ENCODE measurements at regions not wholly inside any gene's neighbourhood (a gene's known extent, or its start where the extent isn't known, plus 50 kb on each side); places are given as distances from the start of the nearest gene placed in this dataset.

DNA sequence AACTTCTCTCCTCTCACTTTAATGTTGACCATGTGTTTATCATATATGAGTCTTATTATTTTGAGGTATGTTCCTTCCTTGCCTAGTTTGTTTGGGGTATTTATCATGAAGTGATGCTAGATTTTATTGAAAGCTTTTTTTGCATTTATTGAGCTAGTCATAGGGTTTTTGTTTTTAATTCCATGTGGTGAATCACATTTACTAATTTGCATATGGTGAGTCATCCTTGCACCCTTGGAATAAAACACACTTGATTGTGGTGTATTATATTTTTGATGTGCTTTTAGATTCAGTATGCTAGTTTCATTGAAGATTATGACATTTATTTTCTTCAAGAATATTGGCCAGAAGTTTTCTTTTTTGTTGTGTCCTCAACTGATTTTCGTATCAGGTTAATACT lies 464.6 kb downstream of the PCDH18 start (continued):
- TF ChIP-seq, protein P1, sequence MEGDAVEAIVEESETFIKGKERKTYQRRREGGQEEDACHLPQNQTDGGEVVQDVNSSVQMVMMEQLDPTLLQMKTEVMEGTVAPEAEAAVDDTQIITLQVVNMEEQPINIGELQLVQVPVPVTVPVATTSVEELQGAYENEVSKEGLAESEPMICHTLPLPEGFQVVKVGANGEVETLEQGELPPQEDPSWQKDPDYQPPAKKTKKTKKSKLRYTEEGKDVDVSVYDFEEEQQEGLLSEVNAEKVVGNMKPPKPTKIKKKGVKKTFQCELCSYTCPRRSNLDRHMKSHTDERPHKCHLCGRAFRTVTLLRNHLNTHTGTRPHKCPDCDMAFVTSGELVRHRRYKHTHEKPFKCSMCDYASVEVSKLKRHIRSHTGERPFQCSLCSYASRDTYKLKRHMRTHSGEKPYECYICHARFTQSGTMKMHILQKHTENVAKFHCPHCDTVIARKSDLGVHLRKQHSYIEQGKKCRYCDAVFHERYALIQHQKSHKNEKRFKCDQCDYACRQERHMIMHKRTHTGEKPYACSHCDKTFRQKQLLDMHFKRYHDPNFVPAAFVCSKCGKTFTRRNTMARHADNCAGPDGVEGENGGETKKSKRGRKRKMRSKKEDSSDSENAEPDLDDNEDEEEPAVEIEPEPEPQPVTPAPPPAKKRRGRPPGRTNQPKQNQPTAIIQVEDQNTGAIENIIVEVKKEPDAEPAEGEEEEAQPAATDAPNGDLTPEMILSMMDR (IDR thresholded peaks at IDR 0.05 in 2 of 3, conservative IDR thresholded peaks at IDR 0.05 in 1 of 3; ENCODE audit: borderline replicate concordance in 1 of 3, insufficient read depth in 1 of 3, low read depth in 2 of 3, low read length in 2 of 3): no peak
- TF ChIP-seq POLR2AphosphoS5 (IDR thresholded peaks at IDR 0.05; ENCODE audit: low read depth, low read length): no peak

DNA sequence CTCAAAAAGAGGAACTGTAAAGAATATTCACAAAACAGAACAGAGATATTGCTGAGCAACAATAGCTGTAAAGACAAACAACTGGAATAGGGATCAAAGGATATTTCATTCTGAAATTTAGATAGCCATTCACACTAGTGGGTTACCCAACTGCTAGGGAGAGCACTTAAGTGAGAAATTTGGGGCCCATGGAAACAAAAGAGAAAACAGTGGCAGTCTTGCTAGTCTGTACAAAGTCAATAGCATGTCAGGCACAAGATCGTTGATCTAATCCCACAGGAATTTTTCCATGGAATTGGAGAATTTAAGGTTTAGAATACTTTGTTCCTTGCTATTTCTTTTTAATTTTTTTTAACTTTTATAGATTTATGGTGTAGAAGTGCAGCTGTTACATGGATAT lies 467.0 kb downstream of the PCDH18 start:
- ATAC-seq (no peak), DNase-seq (ENCODE audit: low read depth, low spot score) (no peak)
- Histone ChIP-seq H3K36me3 (ENCODE audit: control insufficient read depth in 1 of 2, insufficient read depth in 2 of 2, low read length in 2 of 2) (no peaks in the 10 kb centered on the region), H3K4me1 (ENCODE audit: control insufficient read depth in 1 of 2, insufficient read depth in 2 of 2, low read length in 2 of 2) (no peaks in the 10 kb centered on the region), H3K79me2 (ENCODE audit: insufficient read depth, low read length) (no peaks in the 10 kb centered on the region), H3K27me3 (ENCODE audit: insufficient read depth, low read length) (no peaks in the 10 kb centered on the region), H4K20me1 (ENCODE audit: insufficient read depth) (no peaks in the 10 kb centered on the region), H3K9me3 (ENCODE audit: control insufficient read depth in 1 of 2, insufficient read depth in 1 of 2, low read depth in 1 of 2, low read length in 2 of 2) (no peaks in the 10 kb centered on the region), H3K4me3 (replicated peaks in 1 of 2; ENCODE audit: low read depth in 1 of 2, low read length in 2 of 2) (no peak overlapping the region), H3K9ac (ENCODE audit: low read length) (no peak overlapping the region), H3K9me2 (ENCODE audit: insufficient read depth) (0 out of 2 replicates have a peak, but pooled peaks cover 3% of the 10 kb centered on the region), H2AFZ (ENCODE audit: low read depth, low read length, poor library complexity, severe bottlenecking) (no peak overlapping the region), H3K4me2 (ENCODE audit: low read length) (no peak overlapping the region), H3K27ac (ENCODE audit: low read depth, low read length) (no peak overlapping the region)
- BruUV-seq (replicated peaks): no TSS peak
- TF ChIP-seq, protein P2, sequence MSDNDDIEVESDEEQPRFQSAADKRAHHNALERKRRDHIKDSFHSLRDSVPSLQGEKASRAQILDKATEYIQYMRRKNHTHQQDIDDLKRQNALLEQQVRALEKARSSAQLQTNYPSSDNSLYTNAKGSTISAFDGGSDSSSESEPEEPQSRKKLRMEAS (IDR thresholded peaks at IDR 0.05): no peak
- TF ChIP-seq, protein P3, sequence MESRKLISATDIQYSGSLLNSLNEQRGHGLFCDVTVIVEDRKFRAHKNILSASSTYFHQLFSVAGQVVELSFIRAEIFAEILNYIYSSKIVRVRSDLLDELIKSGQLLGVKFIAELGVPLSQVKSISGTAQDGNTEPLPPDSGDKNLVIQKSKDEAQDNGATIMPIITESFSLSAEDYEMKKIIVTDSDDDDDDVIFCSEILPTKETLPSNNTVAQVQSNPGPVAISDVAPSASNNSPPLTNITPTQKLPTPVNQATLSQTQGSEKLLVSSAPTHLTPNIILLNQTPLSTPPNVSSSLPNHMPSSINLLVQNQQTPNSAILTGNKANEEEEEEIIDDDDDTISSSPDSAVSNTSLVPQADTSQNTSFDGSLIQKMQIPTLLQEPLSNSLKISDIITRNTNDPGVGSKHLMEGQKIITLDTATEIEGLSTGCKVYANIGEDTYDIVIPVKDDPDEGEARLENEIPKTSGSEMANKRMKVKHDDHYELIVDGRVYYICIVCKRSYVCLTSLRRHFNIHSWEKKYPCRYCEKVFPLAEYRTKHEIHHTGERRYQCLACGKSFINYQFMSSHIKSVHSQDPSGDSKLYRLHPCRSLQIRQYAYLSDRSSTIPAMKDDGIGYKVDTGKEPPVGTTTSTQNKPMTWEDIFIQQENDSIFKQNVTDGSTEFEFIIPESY (IDR thresholded peaks at IDR 0.05; ENCODE audit: extremely low read depth, insufficient replicate concordance, low read length): no peak
- TF ChIP-seq TCF7L2 (IDR thresholded peaks at IDR 0.05; ENCODE audit: borderline replicate concordance, extremely low read depth, insufficient read depth, insufficient read length) (no peak), FOSL1 (IDR thresholded peaks at IDR 0.05; ENCODE audit: low read depth) (no peak), JUND (IDR thresholded peaks at IDR 0.05) (no peak), SP1 (IDR thresholded peaks at IDR 0.05; ENCODE audit: low read depth) (no peak), EZH2 (IDR thresholded peaks at IDR 0.05) (no peak), EZH2phosphoT487 (IDR thresholded peaks at IDR 0.05; ENCODE audit: borderline replicate concordance) (no peak)
- ChIA-PET POLR2A (no interaction called here), RAD21 (ENCODE audit: low non-redundant PET in 1 of 2, low total read pairs in 2 of 2, uncharacterized antibody in 2 of 2, unreplicated experiment in 2 of 2) (no interaction called here), CTCF (no interaction called here)
- intact Hi-C loops (cut with micrococcal nuclease): no loop called here

Data from HCT116 (cell line).